Activated CD4-positive, alpha-beta T cell treated with anti-CD3 and anti-CD28 coated beads, Interleukin-2, Interleukin-4, amounts not matched to agents 100 ng/mL and 50 ng/mL, durations not matched to agents 16 hours and 8 hours (primary cell): ENCODE measurements at regions not wholly inside any gene's neighbourhood (a gene's known extent, or its start where the extent isn't known, plus 50 kb on each side); places are given as distances from the start of the nearest gene placed in this dataset.
"Not testable (repeated sequence)": the region's sequence is repeated elsewhere in the genome, so short reads cannot be mapped to it uniquely, and the experiment has no call there.

ENCODE experiments used
- DNase-seq: peaks from one replicate; pipeline ENCODE4 v3.0.0-alpha.2; 2020; ENCODE audit warnings: low spot score

DNA sequence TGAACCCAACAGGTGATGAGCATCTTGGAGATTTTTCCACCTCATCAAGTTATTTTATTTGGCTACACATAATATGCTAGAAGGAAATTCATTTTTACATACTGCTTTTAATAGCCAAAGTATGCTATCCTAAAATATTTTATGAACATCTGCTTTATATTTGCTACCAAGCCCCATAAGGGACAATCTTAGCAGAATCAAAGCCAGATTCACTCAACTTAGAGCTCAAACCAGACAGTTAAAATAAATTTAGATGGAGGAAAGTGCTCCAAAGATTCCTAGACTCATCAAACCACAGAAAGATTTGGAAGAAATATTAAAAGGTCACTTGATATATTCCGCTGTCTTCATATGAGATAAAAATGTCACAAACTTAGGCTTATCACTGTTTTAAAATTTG, 637.1 kb upstream of the CCNG1 start:
- DNase-seq, result no peak

DNA sequence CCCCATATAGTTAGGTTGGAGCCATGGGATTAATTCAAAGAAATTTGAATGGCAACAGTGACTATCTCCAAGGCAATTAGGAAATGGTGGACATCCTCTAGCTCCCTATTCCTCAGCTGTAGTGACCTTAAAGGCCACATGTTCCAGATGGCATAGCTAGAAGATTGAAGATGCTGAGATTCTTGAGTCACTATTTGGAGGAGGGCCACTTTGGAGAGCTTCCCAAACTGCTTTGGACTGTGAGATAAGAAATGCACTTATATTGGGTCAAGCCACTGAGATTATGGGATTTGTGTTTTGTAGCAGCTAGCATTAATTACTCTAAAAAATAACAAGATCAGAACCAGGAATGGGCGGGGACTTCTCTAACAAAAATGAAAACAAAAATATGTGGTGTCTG, 636.2 kb upstream of the CCNG1 start:
- no peak for DNase-seq

DNA sequence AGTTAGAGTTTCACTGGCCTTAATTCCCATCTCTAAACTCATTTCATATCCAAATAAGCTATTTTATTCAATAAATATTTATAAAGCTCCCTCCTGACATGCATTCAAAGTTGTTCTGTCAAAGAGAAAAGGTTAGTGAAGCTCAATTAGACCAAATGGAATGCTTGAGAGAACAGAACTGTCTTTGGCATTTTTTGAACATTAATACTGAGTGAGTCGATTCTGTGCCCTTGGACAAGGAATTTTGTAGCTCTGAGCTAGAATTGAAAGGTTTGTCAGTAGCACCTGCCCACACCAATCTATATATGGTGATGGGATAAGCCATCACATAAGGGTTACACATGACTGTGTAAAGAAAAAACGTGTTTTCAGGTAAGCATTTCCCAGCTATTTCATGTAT, 631.2 kb upstream of the CCNG1 start:
- no peak for DNase-seq

DNA sequence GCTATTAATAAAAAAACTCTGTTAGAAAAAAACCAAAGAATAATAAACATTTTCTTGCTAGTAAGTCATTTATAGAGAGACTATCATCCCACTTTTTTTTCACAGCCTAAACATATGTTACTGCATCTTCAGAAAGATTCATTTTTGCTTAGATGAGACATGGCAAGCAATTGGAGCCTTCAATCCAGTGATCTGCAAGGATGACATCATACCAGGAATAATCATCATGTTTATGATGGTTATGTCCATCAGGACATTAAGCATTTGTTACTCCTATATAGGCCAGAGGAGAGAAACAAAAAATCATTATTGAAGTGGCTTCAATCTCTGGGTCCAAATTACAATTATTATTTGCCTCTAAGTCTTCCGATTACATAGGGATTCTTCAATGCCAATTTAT, 626.3 kb upstream of the CCNG1 start:
- DNase-seq, result no peak

DNA sequence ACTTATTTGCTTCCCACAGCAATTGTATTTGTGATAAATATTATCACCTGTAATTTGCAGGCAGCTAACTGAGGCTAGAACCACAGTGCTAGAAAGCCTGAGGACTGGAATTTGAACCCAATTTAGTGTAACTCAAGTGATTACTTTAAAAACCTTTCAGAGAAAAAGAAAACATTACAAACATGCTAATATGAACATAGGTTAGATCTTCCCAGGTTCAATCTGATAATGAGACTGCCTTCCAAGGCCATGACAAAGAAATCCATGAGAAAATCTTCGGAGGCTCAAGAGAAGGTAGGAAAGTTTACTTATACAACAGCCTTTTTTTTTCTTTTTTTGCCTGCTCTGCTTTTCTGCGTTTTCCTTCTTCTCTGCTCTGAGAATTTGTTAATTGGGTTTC, 620.6 kb upstream of the CCNG1 start:
- no peak for DNase-seq

DNA sequence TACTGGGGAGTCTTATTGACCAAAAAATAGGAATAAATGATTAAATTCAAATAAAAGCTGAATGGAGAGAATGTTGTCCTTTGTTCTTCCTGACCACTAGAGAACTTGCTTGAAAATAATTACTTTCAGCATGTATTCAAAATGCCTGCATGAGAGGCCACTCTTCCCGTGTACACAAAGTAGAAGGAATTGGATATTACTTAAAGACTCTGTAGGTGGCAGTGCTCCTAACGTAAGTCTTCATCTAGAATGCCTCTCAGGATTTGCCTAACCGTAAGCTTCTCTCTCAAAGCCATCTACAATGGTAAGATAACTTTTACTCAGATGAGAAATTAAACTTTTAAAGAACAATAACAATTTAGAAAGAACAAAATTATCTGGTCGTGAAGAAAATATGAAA, 620.0 kb upstream of the CCNG1 start:
- no peak for DNase-seq

DNA sequence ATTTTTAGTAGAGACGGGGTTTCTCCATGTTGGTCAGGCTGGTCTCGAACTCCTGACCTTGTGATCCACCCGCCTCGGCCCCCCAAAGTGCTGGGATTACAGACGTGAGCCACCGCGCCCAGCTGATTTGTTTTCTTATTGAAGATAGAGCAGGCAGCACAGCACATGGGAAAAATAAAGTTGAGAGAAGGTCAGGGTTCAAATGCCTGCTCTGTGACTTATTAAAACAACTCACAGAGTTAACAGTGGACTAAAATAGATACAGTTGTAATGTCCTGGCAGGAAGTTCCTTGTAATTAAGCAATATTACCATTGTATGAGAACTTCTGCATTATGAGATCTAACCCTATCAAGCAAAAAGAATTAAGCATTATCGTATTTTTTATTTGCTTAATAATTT, 615.7 kb upstream of the CCNG1 start:
- not testable (repeated sequence) for DNase-seq

DNA sequence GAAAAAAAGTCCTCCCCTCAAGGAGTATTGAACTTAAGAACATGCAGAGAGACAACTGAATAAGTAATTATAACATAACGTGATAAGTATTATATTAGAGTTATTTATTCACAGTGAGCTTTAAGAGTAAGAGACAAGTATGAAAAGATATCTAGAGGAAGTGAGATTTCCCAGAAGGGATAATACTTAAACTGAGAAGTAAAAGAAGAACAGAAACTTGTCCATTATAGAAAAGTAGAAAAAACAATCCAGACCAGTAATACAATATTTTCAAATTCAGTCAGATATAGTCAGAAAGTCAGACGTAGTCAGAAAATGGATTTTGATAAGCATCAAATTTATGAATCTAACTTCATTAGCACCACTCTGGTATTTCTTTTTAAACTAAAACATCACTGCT, 613.0 kb upstream of the CCNG1 start:
- DNase-seq, result no peak

DNA sequence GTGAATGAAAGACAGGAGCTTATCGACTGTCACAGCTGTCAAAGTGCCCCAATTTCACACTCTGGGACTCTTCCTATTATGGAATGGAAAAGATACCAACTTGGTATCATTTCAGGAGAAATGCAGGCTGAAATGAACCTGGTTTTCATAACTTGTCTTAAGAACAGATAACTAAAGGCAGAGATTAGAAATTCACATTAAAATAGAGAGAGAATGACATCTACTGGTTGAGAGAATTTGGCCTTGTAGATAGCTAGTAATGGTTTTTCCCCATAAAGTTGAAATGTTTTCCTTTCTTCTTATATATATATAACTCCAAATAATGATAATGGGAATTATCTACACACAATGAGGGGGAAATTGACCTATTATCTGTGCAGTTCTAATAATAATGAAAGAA, 600.2 kb upstream of the CCNG1 start:
- no peak for DNase-seq

DNA sequence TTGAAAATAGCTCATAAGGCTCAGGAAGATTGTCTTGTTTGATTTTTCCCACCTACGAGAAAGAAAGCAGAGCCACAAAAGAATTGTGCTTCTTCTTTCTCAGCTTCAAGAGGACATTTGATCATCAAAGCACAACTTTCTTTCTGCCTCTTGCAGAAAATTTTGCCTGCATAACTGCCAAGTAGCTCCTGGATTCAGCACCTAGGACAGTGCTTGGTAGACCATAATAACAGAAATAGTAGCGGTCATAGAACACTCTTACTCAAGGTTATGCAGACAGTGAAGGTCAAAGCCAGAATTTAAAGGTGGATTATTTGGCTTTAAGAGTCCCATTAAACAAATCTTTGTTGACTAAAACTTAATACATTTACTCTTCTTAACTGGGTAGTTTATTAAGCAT, 594.7 kb upstream of the CCNG1 start:
- no peak for DNase-seq

DNA sequence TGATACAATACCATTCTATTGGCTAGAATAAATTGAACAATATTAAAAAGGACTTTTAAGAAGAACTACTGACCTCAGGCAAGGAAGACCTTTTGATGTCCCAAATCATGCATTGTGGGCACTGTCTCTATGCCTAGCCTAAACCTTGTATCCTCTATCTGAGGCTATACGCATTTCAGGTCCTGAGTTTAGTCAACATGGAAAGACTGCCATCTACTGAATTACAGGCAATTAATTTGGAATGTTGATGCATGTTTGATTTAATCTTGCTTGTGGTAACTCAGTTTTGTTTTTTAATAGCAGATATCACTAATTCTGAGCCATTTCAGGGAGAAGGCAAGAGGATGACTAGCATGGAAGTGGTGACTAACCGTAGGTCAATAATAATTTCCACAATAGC, 585.3 kb upstream of the CCNG1 start:
- no peak for DNase-seq

DNA sequence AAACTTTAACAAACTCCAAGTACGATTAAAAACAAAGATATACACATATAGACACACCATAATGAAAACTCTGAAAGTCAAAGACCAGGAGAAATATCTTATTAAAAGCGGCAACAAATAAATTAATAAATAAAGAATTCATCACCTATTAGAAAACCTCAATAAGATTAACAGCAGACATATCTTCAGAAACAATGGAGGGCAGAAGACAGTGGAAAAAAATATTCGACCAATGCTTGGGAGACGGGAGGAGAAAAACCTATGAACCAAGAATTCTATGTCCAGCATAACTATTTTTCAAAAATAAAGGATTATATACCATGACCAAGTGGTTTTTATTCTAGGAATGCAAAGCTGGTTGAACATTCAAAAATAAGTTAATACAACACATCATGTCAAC, 578.6 kb upstream of the CCNG1 start:
- no peak for DNase-seq

DNA sequence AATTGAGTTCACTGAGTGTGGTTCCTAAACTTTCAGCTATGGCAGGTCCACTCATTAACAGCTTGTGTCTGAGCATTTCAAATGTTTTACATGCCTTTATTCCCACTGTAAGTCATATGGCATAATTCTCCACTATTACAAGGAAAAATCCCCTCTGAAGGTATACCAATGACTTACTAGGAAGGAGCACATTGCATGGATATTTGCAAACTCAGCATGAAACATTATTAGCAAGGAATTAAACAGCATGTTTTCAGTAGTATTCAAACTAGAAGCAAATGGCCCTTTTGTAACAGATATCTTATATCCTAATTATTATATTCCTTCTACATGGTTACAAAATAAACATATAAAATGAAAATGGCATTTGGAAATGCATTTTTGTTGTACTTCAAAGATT, 566.4 kb upstream of the CCNG1 start:
- no peak for DNase-seq

DNA sequence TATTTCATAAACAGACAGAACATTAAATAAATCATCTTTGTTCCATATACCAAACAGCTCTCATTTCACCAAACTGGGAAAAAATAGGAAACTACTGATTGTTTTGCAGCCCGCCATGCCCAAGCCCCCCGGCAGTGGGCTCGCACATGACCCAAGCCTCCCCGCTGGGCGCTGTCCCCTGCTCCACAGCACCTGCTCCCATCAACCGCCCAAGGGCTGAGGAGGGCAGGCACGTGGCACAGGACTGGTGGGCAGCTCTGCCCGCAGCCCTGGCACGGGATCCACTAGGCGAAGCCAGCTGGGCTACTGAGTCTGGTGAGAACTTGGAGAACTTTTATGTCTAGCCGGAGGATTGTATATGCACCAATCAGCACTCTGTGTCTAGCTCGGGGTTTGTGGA, 554.8 kb upstream of the CCNG1 start:
- no peak for DNase-seq

DNA sequence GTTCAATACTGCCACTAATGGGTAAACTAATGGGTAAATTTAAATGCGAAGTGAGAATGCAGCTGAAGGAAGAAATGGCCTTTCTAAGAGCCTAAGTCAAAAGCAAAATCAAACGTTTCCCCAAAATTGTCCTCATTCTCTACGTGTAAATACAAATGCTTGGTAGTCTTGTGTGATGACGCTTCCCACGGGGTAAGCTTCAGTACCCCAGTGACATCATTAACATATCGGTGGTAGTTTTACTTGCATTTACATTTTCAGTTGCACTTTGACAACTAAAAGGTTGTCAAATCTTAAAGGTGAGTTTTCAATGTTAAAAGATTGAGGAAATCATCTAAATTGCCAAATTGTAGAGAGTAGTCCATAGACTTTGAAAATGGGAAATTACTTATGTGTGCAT, 550.7 kb upstream of the CCNG1 start:
- DNase-seq, result no peak

DNA sequence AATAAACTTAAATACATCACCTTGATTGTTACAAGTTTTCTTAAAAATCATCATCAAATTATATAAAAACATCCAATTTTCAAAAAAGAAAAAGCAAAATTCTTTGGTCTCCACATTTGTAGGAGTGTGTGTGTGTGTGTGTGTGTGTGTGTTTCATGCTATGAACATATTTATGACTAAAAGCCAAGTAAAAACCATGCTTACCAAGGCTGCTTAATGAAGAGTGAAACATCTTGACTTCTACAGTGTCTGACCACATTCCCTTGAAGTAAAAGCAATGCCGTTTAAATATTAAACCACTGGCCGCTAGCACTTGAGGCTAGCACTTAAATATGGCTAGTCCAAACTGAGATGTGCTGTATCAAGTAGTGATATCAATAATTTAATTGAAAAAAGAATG, 549.1 kb upstream of the CCNG1 start:
- DNase-seq, result no peak

DNA sequence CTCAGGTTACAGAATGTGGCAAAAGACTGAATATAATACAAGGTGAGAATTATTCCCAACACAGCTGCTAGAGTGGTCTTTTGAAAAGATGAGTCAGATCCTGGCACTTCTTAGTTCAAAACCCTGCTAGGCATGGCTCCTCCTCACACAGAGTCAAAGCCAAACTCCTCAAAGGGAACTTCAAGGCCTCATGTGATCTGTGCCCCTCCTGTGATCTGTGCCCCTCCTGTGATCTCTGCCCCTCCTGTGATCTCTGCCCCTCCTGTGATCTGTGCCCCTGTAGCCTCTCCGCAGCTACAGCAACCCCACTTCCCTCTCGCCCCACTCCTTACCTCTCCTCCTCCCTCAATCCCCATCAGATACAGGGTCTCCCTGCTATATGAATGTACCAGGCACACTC, 525.5 kb upstream of the CCNG1 start:
- no peak for DNase-seq

DNA sequence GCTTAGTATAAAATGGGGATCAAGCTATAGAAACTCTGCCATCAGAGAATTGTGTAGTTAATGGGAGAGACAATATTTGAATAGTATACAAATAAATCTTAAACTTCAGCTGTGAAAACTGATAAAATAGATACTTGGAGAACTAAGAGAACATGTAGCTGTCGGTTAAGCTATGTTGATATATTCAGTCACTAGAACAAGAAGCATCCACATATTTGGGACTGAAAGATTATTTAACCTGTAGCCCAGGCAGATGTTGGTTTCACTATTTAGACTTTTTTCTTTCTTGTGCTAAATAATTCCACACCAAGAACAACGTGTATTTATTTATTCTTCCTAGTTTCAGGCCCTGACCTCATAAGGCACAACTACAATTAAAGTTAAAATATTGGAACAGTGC, 521.0 kb upstream of the CCNG1 start:
- DNase-seq, result no peak

DNA sequence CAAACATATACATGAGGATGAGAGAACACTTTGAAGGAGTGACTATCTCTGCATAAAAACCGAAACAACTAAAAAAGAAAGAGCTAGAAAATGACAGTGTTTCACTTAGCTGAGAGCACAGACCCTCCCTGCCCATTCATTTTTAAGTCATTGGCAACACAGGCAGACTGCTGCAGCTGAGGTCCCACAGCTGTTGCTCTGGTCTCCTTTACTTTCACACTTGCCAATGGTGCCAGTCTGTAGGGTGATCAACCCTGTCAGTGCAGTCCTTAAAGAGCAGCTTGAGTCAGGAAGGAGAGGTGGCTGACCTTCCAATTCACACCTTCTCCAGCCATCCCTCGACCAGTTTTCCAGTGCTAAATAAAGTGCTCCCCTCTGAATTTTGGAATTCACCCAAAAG, 508.3 kb upstream of the CCNG1 start:
- no peak for DNase-seq

DNA sequence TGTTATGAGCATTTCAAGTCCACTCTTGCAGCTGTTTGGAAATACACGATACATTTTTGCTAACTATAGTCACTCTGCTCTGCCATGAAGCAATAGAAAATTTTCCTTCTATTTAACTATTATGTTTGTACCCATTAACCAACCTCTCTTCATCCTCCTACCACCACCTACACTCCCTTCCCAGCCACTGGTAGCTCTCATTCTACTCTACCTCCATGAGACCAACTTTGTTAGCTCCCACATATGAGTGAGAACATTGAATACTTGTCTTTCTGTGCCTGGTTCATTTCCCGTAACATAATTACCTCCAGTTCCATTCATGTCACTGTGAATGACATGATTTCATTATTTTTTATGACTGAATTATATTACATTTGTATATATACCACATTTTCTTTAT, 505.9 kb upstream of the CCNG1 start:
- no peak for DNase-seq

DNA sequence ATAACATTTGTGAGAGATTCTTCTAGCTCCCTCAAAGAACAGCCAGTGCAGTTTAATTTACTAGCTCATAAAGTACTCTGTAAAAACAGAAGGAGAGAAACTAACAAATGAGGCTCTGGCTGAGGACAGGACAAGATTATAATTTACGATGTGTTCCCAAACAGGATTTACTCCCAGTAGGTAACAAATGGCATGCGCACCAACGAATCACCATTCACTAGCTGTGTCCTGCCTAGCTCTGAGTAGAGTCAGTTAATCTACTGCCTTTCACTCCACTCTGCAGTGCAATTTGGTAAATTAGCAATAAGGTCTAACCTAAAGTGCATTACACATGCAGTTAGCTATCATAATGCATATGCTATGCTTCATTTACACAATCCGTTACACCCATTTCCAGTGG, 497.4 kb upstream of the CCNG1 start:
- DNase-seq, result no peak

DNA sequence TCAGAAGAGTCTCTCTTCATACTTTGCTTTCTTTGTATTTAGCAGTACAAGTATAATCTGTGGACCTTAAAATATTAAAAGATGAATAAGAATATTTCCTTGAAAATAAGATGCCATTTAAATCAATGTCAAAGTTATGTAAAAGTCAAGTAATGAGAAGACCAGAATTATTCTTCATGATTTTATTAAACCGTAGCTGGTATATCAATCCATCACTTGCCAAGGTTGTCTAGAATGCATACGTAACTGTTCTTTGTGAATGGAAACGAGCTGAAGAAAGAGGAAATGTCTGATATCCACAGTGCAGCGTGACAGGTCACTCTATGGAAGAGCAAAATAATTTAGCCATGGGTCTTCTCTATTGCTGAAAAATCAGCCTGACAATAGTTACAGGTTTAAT, 488.7 kb upstream of the CCNG1 start:
- no peak for DNase-seq

DNA sequence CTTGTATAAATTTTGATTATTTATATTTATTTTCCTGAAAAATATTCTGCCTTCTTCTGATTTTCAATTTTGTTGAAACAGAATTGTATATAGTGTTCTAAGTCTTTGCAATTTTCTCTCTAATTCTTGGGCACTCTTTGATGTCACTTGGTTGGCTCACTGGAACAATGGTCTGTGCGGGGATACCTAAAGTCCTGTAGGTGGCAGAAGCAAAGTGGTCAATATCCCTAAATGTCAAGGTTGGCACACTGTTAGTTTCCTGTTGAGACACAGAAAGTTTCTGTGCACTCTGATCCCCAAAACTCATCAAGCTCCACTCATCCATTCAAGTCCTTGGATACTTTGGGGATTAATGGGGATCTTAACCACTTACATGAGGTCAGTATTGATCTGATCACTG, 480.8 kb upstream of the CCNG1 start:
- DNase-seq, result no peak

DNA sequence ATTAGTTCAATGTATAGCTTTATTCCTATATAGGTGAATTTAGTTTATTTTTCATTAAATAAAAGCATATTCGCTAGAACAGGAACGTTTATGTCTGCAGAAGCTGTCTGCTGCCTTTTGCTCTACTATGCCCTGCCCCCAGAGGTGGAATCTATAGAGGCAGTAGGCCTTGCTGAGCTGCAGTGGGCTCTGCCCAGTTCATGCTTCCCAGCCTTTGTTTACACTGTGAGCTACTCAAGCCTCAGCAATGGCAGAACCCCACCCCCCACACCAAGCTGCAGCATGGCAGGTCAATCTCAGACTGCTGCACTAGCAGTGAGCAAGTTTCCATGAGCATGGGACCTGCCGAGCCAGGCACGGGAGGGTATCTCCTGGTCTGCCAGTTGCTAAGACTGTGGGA, 473.3 kb upstream of the CCNG1 start:
- DNase-seq, result not testable (repeated sequence)

DNA sequence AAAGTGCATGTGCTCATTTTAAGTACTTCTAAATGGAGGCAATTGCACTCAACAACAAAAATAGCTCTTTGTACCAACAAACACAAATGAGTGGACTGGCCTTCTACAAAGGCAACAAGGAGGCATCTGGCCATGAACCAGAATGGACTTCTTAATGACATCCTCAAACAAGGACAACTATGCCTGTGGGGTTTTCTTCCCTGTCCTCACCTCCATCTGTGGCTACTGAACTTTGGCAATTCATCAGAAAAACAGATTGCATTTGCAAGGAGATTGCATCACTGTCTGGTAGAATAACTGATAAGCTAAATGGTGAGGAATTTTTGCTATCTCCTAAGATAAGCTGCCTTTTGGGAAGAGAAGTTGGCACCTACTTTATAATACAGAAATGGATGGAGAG, 447.3 kb upstream of the CCNG1 start:
- no peak for DNase-seq
